Pons (tissue), 1 donor: ENCODE measurements at regions not wholly inside any gene's neighbourhood (a gene's known extent, or its start where the extent isn't known, plus 50 kb on each side); places are given as distances from the start of the nearest gene placed in this dataset.

Experiments
- DNase-seq: peaks from one replicate; pipeline ENCODE4 v3.0.0-alpha.2; 2016; ENCODE audit warnings: low spot score

GRCh38 chr12:22991250-22991844 is 366.4 kb downstream of the ETNK1 start:
- no peak for DNase-seq

DNA sequence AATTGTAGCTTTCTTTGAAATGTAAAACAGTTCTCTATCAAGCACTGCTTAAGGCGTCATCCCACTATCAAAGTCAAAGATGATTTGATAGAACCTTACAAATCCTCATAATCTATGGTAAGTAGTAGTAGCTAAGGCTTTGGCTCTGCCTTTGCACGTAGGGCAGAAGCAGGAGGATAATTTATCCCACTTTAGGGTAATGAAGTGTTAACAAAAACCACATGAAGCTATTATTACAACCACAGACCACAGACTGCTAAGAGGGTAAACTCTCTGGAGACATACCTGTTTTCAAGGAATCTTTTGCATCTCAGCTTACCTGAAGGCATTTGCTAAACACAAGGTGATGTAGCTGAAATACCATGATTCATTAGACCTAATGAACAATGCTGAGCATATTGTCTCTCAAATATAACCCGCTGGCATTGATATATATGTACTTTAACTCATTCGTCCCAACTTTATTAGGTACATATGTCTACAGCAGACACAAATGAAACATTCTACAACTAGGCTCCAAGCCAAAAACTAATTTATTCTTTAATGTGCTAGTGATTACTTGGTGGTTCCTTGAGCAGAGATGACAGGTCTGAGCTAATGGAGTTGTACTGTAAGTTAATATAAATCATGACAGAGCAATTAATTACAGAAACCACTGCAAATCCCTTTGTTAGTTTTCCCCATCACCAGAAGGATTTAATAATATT is 368.8 kb downstream of the ETNK1 start:
- DNase-seq: no peak

- DNase-seq: no peak
Measured at GRCh38 chr12:22994316-22994675, 369.3 kb downstream of the ETNK1 start.

DNA sequence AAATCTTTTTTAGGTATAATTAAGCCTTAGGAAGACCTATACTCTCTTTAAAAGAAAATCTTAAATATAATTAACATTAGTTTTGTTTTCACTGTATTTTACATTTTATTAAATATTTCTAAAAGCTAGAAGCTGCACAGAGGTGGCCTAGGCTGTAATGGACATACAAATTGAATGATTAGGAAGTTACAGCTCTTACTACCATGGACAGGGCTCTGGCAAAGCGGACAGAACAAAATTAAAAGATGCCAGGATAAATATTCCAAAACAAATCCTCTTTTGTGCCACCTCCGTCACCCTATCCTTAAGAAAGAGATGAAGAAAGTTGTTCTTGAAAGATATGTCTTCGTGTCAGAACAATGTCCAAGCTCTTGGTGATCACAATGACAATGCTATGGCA is 376.5 kb downstream of the ETNK1 start:
- no peak for DNase-seq

DNA sequence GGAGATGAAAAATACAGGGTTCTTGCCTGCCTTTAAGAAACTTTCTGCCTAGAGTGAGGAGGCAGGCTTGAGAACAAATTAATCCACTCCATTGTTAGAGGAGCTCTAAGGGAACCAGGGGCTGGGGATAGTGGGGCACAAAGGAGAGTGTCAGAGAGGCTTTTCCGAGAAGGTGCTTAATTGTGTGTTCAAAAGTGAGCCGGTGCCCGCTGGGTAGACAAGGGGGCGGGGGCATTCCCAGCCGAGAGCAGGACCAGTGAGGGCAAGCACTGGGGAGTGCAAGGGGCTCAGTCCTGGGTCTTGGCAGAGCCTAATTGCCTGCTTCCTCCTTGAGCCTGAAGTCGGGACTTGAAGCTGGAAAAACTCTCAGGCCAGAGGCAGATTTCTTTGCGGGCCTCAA is 377.4 kb downstream of the ETNK1 start:
- no peak for DNase-seq

GRCh38 chr12:23004473-23005020 is 379.6 kb downstream of the ETNK1 start:
- no peak for DNase-seq

DNA sequence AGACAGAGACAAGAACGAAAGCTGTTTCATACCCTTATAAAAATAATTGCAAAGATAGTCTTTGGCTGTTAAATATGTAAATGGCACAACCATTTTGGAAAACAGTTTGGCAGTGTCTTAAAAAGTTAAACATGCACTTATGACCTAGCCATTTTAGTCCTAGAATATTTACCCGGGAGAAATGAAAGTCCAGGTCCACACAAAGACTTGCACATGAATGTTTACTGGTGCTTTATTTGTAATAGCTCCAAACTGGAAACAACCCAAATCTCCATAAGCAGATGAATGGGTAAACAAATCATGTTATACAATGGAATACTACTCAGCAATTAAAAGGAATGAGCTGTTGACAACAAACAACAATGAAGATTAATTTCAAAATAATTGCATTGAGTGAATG is 380.4 kb downstream of the ETNK1 start:
- no peak for DNase-seq

DNA sequence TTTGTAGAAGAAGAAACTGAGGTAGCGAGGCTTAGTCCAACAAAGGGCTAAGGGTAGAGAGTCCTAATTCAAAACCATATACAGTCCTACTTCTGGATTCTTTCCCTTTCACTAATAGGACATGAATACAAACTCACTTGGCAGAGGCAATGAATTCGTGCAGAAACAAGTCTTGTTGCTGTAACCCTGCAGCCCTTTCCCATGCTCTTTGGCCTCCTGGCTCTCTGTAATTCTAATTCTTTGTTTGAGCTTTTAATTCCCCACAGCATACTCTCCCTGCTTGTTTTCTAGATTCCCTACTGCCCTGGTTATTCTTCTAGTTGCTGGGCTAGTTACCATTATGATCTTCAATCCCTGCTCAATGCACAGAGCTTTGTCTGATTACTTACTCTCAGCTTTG is 381.4 kb downstream of the ETNK1 start:
- DNase-seq: no peak

GRCh38 chr12:23008623-23009022 is 383.7 kb downstream of the ETNK1 start:
- no peak for DNase-seq

- no peak for DNase-seq
Measured at GRCh38 chr12:23014749-23015148, 389.8 kb downstream of the ETNK1 start.

DNA sequence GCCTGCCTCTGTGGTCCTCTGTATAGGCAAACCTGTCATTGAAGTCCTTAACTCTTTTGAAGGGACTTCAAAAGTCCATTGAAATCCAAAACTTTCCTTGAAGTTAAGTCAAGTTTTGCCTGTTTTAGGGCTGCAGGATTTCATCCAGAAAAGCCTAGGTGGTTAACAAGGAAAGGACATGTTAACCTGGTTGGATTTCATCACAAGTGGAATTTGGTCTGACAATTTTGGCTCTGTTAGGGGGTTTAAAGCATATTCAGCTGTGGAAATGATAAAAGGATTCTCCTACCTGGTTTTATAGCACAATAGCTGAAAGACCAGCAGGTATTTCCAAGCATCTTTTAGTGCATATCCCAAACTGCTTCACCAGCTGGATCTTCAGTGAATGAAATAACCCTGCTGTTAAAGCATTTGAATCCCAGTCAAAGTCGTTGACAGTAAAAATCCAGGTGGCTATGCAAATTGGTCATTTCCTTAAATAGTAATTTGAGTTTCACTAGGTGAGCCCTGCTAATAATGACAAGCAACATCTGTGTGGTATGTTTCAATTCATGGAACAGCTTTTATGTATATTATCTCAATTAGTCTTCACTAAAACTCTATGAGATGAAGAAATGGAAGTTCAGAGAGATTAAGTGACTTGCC is 400.5 kb downstream of the ETNK1 start:
- no peak for DNase-seq

GRCh38 chr12:23028158-23028802 is 403.3 kb downstream of the ETNK1 start:
- no peak for DNase-seq

DNA sequence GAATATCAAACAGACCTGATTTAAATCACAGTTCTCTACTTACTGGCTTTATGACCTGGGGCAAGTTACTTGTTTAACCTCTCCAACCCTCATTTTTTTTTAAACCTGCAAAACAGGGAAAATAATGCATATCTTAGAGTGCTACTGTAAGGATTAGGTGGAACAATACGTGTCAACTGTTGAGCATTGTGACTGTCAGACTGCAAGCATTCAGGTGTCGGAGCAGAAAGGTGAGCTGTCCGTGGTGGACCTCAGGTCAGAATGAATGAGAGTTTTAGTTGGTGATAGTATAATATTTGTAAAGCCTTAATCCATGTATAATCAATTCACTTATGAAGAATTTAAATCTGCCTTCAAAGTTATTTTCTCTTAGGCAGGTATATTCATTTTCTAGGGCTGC is 404.2 kb downstream of the ETNK1 start:
- no peak for DNase-seq

DNA sequence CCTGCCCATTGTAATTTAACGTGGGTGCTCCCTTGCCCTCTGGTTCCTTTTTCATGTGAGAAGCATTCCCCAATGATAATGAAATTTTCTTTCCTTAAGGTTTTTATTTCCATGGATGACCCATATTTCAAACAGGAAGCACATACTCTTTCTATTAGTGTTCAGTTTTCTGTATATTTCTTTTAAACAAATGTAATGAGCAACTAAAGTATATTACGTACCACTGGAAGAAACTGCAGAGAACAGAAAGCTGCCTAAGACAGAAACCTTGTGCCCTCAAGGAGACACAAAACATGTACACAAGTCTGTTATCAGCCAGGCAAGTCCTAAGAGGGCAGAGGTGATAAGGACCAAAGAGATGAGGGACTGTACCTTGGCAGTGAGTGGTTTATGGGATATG is 414.9 kb downstream of the ETNK1 start:
- no peak for DNase-seq

- DNase-seq: no peak
Measured at GRCh38 chr12:23041774-23042173, 416.8 kb downstream of the ETNK1 start.

DNA sequence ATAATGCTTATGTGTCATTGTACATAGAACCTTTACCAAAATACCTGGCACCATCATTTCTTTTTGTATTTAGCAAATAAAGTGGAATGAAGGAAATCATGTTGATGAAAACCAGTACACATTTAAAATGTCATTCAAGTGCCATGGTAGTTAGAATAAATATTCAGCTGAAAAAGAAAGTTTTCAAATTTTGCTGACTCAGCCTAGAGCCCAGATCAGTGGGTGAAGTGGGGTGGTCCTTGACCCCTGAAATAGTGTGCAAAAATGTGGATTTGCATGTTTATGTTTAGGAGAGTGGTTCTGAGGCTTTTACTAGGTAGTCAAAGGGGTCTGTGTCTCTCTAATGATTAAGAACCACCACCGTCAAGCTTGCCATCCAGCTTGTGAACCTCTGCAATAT is 418.7 kb downstream of the ETNK1 start:
- DNase-seq: no peak

- no peak for DNase-seq
Measured at GRCh38 chr12:23049180-23049579, 424.2 kb downstream of the ETNK1 start.

GRCh38 chr12:23055004-23055403 is 430.0 kb downstream of the ETNK1 start:
- DNase-seq: no peak

DNA sequence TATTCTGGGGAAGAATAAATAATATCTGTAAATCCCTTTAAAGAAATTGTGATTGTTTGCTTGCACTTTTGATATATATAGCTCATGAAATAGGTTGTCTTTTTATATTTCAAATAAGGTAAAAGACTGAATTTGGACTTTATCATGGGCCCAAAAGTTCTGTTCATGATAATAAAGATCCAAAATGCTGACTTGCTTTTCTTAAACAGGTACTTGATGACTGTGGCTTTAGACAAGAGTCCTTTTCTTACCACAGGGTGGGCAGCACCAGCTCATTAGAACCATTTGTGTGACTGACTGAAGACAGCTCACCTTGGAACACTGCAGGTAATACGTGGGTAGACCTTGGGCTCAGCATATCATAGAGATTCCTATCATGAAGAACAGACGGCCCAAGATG is 432.6 kb downstream of the ETNK1 start:
- DNase-seq: no peak

DNA sequence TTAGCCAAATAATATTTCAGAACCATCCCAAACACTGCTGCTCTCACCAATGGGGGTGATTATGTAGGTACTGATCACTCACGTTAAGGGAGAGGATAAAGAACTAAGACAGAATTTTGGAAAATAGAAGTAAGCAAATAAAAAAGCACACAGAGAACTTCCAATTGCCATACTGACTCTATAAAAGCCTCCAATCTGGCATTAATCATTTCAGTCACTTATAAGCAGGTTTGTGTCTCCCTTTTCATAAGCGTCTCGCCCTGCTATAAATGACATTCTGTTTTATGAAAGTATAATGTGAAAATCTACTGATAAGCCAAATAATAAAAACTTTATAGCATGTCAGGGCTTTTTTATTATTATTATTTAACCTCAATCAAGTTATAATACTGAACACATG is 435.2 kb downstream of the ETNK1 start:
- DNase-seq: no peak

- DNase-seq: no peak
Measured at GRCh38 chr12:23063206-23063605, 438.2 kb downstream of the ETNK1 start.

GRCh38 chr12:23066095-23066494 is 441.1 kb downstream of the ETNK1 start:
- DNase-seq: no peak

- no peak for DNase-seq
Measured at GRCh38 chr12:23083267-23083666, 458.3 kb downstream of the ETNK1 start.
